T-helper 1 cell treated with Interleukin-12 subunit alpha and Interleukin-12 subunit beta and Interleukin-4 antibody, amounts not matched to agents 30 ng/mL and 1 ng/mL, for 36 hours (primary cell): ENCODE measurements at regions not wholly inside any gene's neighbourhood (a gene's known extent, or its start where the extent isn't known, plus 50 kb on each side); places are given as distances from the start of the nearest gene placed in this dataset.
"Not testable (repeated sequence)": the region's sequence is repeated elsewhere in the genome, so short reads cannot be mapped to it uniquely, and the experiment has no call there.

Experiments
- intact Hi-C: fragments of 100-400 bp; cut with micrococcal nuclease; formaldehyde crosslinking; loops from one replicate; pipeline ENCODE4 v1.15.1; 2024

GRCh38 chr18:5830902-5831301, 64.4 kb downstream of the TMEM200C start:
- intact Hi-C loops, result not testable (repeated sequence)

GRCh38 chr18:5828913-5829312, 66.4 kb downstream of the TMEM200C start:
- intact Hi-C loops, result no loop called here

- intact Hi-C loops, result no loop called here
Observed at GRCh38 chr18:5825663-5826062, 69.7 kb downstream of the TMEM200C start.

- intact Hi-C loops, result no loop called here
Observed at GRCh38 chr18:5824370-5824984, 70.8 kb downstream of the TMEM200C start.

- intact Hi-C loops, result no loop called here
Observed at GRCh38 chr18:5817816-5818215, 77.5 kb downstream of the TMEM200C start.

- intact Hi-C loops, result no loop called here
Observed at GRCh38 chr18:5806860-5807259, 88.5 kb downstream of the TMEM200C start.

GRCh38 chr18:5787936-5788335, 107.4 kb downstream of the TMEM200C start:
- intact Hi-C loops, result no loop called here

- intact Hi-C loops, result no loop called here
Observed at GRCh38 chr18:5779922-5780321, 115.4 kb downstream of the TMEM200C start.

GRCh38 chr18:5772306-5773105, 122.8 kb downstream of the TMEM200C start:
- intact Hi-C loops, result no loop called here

GRCh38 chr18:5771343-5771742, 124.0 kb downstream of the TMEM200C start:
- intact Hi-C loops, result no loop called here

GRCh38 chr18:5770176-5770575, 125.1 kb downstream of the TMEM200C start:
- intact Hi-C loops, result no loop called here

- intact Hi-C loops, result no loop called here
Observed at GRCh38 chr18:5768454-5768853, 126.9 kb downstream of the TMEM200C start.

- intact Hi-C loops, result loop anchor here (10.0 kb wide), 1 partner anchor 334 kb away; no protein-coding TSS in a partner anchor
Observed at GRCh38 chr18:5759194-5759593, 136.1 kb downstream of the TMEM200C start.

- intact Hi-C loops, result loop anchor here (10.0 kb wide), 1 partner anchor 332 kb away; no protein-coding TSS in a partner anchor
Observed at GRCh38 chr18:5756823-5757222, 138.5 kb downstream of the TMEM200C start.

- intact Hi-C loops, result no loop called here
Observed at GRCh38 chr18:5747678-5748077, 147.6 kb downstream of the TMEM200C start.

- intact Hi-C loops, result no loop called here
Observed at GRCh38 chr18:5746844-5747243, 148.5 kb downstream of the TMEM200C start.

GRCh38 chr18:5744659-5745058, 150.7 kb downstream of the TMEM200C start:
- intact Hi-C loops, result no loop called here

GRCh38 chr18:5738526-5738925, 156.8 kb downstream of the TMEM200C start:
- intact Hi-C loops, result no loop called here

- intact Hi-C loops, result no loop called here
Observed at GRCh38 chr18:5732318-5732717, 163.0 kb downstream of the TMEM200C start.

- intact Hi-C loops, result no loop called here
Observed at GRCh38 chr18:5729983-5730699, 165.2 kb downstream of the TMEM200C start.

GRCh38 chr18:5728531-5728930, 166.8 kb downstream of the TMEM200C start:
- intact Hi-C loops, result no loop called here

GRCh38 chr18:5726011-5726410, 169.3 kb downstream of the TMEM200C start:
- intact Hi-C loops, result no loop called here
